Head of caudate nucleus (tissue), 42 donors: ENCODE measurements at regions not wholly inside any gene's neighbourhood (a gene's known extent, or its start where the extent isn't known, plus 50 kb on each side); places are given as distances from the start of the nearest gene placed in this dataset.

Experiments
- DNase-seq, 42 donors: peaks; one replicate each; pipeline versions ENCODE4 v3.0.0 to v3.0.0-alpha.2; 2020 to 2021; ENCODE audit warnings: mixed read lengths in 7 of 42
- intact Hi-C: fragments of 100-400 bp; cut with DNase I; formaldehyde crosslinking; loops from one replicate; pipeline ENCODE4 v1.15.0; 2022

- no peak for DNase-seq
- intact Hi-C loops = no loop called here
These were observed 242.6 kb downstream of the ACTR3B start for GRCh38 chr7:153002115-153002514.

DNA sequence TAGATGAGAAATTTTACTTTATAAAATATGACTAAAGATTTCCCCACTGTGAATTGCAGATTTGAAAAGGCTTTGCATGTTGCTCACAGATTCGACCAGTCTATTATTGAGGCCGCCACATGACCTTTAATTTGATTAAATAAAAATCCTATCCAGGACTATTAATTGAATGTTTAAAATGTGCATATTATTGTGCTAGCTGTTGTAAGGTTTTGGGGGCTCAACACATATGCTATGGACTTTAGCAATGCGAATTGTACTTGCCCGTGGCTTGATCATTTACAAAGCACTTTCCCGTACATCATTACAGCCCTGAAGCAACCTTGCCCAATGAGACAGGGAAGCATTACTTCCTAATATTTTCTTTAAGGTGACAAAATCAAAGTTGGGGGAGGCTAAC is 243.0 kb downstream of the ACTR3B start:
- intact Hi-C loops = no loop called here
- no peak for DNase-seq

- no peak for DNase-seq
- intact Hi-C loops = no loop called here
These were observed 244.8 kb downstream of the ACTR3B start for GRCh38 chr7:153004341-153004740.

GRCh38 chr7:153005750-153006435 is 246.3 kb downstream of the ACTR3B start:
- intact Hi-C loops = no loop called here
- no peak for DNase-seq

DNA sequence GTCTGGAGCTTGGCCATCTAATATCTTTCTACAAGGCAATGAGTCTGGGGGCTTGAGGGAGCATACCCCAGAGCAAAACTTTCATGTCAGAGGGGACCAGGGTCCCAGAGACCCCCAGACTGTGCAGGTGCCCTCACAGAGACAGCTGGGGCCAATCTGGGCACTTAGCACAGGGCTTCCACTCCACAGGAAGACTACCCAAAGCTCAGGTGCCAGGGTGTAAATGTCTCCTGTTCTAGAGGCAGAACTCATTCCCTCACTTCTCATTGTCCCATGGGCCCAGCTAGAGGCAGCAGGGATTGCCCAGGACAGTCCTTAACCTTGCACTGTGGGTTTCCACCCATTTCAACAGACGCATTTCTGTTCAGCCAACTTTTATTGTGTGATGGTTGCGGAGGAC is 246.9 kb downstream of the ACTR3B start:
- intact Hi-C loops = no loop called here
- no peak for DNase-seq

- no peak for DNase-seq
- intact Hi-C loops = no loop called here
These were observed 247.4 kb downstream of the ACTR3B start for GRCh38 chr7:153006911-153007310.

- intact Hi-C loops = no loop called here
- no peak for DNase-seq
These were observed 250.9 kb downstream of the ACTR3B start for GRCh38 chr7:153010416-153010815.

DNA sequence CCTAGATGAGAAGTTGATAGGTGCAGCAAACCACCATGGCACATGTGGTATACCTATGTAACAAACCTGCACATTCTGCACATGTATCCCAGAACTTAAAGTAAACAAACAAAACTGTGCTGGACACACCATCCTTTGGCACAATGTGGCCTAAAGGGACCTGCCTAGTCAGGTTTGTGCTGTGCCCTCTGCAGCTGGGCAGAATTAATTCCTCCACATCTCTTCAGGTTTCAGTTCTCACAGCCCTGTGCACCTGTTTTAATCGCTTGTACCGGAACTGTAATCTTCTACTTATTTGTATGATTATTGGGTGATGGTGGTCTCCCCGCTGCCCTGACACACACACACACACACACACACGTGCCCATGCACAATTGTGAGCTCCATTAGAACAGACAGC is 252.7 kb downstream of the ACTR3B start:
- DNase-seq = no peak
- intact Hi-C loops = no loop called here

DNA sequence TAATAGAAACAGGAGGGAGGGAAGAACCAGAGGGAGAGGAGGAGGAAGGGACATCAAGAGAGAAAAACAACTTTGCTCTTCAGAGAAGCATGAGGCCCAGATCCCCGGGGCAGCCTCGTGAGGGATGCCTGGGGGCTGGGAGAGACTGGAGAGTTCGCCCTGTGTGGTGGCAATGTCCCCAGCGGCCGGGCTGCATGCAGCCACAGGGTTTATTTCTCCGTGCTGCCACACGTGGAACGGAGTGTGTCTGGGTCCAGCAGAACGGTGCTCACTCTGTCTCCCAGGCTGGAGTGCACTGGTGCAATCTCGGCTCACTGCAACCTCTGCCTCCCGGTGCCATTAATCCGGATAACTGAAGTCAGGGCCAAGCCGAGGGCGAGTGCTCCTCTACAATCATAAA is 257.7 kb downstream of the ACTR3B start:
- DNase-seq = no peak
- intact Hi-C loops = no loop called here

DNA sequence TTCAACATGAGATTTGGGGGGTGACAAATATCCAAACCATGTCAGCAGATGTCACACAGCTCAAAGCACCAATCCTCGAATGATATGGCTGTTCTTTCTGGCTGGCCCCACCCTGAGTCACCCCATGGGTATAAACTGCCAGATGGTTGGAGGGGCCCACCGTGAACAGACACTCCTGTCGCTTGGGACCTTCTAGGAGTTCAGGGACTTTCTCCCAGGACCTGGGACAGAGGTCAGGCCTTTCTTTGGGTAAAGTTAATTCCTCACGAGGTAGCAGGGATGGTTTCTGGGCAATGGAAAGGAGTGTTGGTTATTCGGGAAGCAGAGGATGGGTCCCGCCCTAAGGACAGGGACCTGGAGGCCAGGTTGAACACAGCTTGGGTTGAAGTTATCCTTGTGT is 262.0 kb downstream of the ACTR3B start:
- intact Hi-C loops = no loop called here
- DNase-seq = no peak

DNA sequence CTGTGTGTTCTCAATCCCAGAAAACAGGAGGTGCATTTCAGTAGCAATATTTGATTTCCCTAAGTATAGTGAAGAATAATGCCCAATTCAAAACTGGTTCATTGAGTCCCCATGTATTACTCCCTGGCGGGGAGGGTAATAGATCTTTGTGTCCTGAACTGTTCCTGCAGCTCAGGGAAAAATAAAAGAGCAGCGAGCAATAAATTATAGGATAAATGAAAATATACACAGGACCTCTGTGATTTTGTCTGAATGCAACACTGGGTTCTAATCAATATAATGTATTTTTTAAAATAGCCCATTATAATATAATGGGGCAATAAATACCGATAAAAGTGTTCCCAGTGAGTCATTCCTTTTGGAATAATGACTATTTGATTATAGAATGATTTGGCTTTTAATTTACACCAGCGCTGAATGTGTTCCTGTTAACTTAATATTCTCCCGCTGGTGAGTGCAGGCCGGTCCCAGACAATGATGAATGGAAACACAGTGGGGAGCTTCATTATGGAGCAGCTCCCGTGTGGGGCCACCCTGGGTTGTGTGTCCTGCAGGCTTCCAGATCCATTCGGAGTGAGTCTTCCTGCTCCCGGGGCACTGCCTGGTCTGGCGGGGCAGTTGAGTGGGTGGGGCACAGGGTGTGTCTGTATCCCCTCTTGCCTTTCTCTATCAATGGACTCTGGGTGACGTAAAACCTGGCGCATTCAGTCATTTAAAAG is 263.1 kb downstream of the ACTR3B start:
- intact Hi-C loops = no loop called here
- DNase-seq = no peak

DNA sequence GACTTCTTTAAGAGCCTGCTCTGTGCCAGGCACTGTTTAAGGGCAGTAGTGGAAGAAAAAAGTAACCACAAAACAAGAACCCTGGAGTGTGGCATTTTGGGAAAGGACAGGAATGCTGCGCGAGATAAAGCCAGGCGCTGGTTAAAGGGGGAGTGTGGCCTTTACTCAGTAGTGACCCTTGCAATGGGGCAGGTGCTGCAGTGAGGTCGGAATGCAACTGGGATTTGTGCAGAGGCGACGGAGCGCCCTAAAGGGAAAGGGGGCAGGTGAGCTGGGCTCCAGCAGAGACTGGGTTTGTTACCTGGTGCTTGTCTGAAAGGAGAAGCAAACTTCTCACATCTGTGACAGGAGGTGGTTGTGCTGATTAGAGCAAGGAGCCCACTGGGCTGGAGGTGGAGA is 263.6 kb downstream of the ACTR3B start:
- intact Hi-C loops = no loop called here
- no peak for DNase-seq

DNA sequence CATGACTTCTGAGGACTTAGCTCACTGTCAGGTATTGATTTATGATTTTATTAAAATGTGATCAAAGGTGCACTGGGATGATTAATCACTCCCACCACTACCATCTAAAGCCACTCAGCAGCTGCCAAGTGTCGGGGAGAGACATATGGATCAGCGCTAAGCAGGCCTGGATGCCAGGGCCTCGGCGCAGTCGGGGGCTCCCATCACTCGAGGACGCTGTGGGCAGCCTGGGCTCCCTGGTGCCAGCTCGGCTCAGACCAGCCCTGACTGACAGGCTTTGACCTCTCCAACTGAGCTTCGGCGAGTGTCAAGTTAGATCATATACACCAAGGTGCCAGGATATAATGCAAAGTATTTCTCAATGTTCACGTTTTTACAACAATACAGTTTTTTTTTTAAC is 267.7 kb downstream of the ACTR3B start:
- DNase-seq = no peak

GRCh38 chr7:153027904-153028303 is 268.4 kb downstream of the ACTR3B start:
- intact Hi-C loops = no loop called here
- DNase-seq = no peak

More for the DNA sequence above, 267.7 kb downstream of the ACTR3B start:
- intact Hi-C loops = no loop called here

- intact Hi-C loops = no loop called here
These were observed 271.4 kb downstream of the ACTR3B start for GRCh38 chr7:153030976-153031375.

DNA sequence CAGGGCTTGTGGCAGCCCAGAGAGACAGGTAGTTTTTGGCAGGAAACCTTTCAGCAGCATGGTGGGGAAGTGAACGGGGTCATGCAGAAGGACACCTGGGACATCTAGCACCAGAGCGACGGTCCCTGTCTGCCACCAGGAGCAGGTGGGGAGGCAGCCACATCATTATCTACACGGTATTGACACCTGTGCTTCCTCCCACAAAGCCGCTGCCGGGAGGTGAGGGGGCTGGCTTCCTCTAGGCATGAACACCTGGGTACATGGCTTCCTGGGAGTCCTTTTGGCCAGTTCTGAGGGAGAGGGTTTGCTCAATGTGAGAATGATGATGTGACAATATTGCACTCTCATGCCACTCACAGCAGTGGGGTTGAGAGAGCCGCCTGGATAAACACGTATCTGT is 275.2 kb downstream of the ACTR3B start:
- no peak for DNase-seq
- intact Hi-C loops = no loop called here

More at GRCh38 chr7:153030976-153031375, 271.4 kb downstream of the ACTR3B start:
- no peak for DNase-seq

DNA sequence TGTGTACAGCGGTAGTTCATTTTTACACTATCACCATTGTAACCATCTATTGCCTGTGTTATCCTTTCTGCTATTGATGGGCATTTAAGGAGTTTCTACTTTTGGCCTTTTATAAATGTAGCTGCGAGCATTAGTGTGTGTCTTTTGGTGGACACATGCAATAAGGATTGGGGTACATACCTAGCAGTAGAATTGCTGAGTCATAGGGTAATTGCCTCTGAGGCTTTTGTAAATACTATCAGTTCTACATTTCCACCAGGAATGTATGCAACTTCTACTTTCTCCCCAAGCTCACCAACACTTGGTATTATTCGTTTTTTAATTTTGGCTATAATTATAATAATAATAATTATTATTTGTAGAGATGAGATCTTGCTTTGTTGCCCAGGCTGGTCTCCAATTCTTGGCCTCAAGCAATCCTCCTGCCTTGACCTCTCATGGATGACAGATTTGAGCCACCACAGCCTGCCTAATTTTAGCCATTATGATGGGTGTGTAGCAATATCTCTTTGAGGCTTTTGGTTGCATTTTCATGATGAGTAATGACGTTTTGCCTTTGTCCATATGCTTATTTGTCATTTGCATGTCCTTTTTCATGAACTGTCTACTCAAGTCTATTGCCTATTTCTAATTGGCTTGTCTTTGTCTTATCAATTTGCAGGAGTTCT is 277.0 kb downstream of the ACTR3B start:
- intact Hi-C loops = no loop called here
- DNase-seq = no peak

GRCh38 chr7:153043440-153043839 is 283.9 kb downstream of the ACTR3B start:
- DNase-seq = no peak
- intact Hi-C loops = no loop called here

DNA sequence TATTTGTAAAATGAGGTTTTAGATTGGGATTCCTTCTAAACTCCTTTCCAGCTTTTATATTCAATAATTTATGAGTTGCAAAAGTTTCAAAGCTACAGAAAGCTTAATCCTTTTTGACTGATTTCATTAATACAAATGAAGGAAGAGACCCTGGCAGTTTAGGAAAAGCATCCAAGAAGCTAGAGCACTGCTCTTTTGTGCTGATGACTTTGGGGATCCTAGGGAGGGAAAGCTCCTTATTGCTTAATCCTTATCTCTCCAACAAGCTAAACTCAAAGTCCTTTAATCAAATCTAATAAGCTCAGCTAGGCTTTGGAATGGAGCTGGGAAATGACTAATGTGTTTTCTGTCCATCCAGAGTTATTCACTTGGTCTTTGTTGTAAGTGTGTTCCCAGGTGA is 285.4 kb downstream of the ACTR3B start:
- DNase-seq = no peak
- intact Hi-C loops = no loop called here
